GM19468 (cell line): ENCODE measurements at regions not wholly inside any gene's neighbourhood (a gene's known extent, or its start where the extent isn't known, plus 50 kb on each side); places are given as distances from the start of the nearest gene placed in this dataset.

Source experiments
- ATAC-seq: cut with Tn5 transposase; IDR thresholded peaks from one replicate; pipeline ENCODE4 v1.9.1; 2021; ENCODE audit warnings: mild to moderate bottlenecking, moderate library complexity, moderate number of reproducible peaks; ENCODE audit not compliant: unreplicated experiment; ENCODE audit errors: extremely low read depth

- no peak for ATAC-seq
Observed at GRCh38 chr22:47569389-47570299, 807.2 kb downstream of the TBC1D22A start.

- ATAC-seq: no peak
Observed at GRCh38 chr22:47568700-47569099, 806.2 kb downstream of the TBC1D22A start.

GRCh38 chr22:47567126-47568090, 805.0 kb downstream of the TBC1D22A start:
- ATAC-seq: no peak

- ATAC-seq: no peak
Observed at GRCh38 chr22:47566491-47566890, 804.0 kb downstream of the TBC1D22A start.

GRCh38 chr22:47565607-47566006, 803.2 kb downstream of the TBC1D22A start:
- no peak for ATAC-seq

- no peak for ATAC-seq
Observed at GRCh38 chr22:47564651-47565434, 802.4 kb downstream of the TBC1D22A start.

- no peak for ATAC-seq
Observed at GRCh38 chr22:47564158-47564450, 801.7 kb downstream of the TBC1D22A start.

- no peak for ATAC-seq
Observed at GRCh38 chr22:47563406-47564157, 801.1 kb downstream of the TBC1D22A start.

- ATAC-seq: no peak
Observed at GRCh38 chr22:47561766-47562165, 799.3 kb downstream of the TBC1D22A start.

GRCh38 chr22:47561115-47561675, 798.7 kb downstream of the TBC1D22A start:
- no peak for ATAC-seq

GRCh38 chr22:47558828-47559700, 796.6 kb downstream of the TBC1D22A start:
- no peak for ATAC-seq

GRCh38 chr22:47556473-47556872, 794.0 kb downstream of the TBC1D22A start:
- no peak for ATAC-seq

- ATAC-seq: no peak
Observed at GRCh38 chr22:47553436-47553835, 791.0 kb downstream of the TBC1D22A start.

- no peak for ATAC-seq
Observed at GRCh38 chr22:47552541-47553205, 790.2 kb downstream of the TBC1D22A start.

GRCh38 chr22:47552024-47552423, 789.6 kb downstream of the TBC1D22A start:
- ATAC-seq: no peak

GRCh38 chr22:47551431-47551775, 789.0 kb downstream of the TBC1D22A start:
- no peak for ATAC-seq

- no peak for ATAC-seq
Observed at GRCh38 chr22:47550524-47551430, 788.3 kb downstream of the TBC1D22A start.
